Thymus (tissue), 11 donors: ENCODE measurements at regions not wholly inside any gene's neighbourhood (a gene's known extent, or its start where the extent isn't known, plus 50 kb on each side); places are given as distances from the start of the nearest gene placed in this dataset.

Experiments used
- DNase-seq, 9 donors: peaks; one replicate each; pipeline ENCODE4 v3.0.0-alpha.2; 2013; ENCODE audit warnings: low spot score in 9 of 9, low read depth in 6 of 9, missing footprints in 1 of 9
- H3K27ac ChIP-seq, 2 donors: one replicate each; pipeline ENCODE4 v1.5.1; 2013; ENCODE audit warnings: control low read depth in 1 of 2, low read depth in 1 of 2, low read length in 1 of 2, mild to moderate bottlenecking in 1 of 2, moderate library complexity in 1 of 2
- H3K27me3 ChIP-seq, 2 donors: one replicate each; pipeline ENCODE4 v1.5.1; 2013; ENCODE audit warnings: low read length in 1 of 2; ENCODE audit not compliant: control insufficient read depth in 2 of 2, insufficient read depth in 1 of 2
- H3K36me3 ChIP-seq, 2 donors: one replicate each; pipeline ENCODE4 v1.5.1; 2013; ENCODE audit warnings: low read length in 1 of 2, mild to moderate bottlenecking in 1 of 2, moderate library complexity in 1 of 2; ENCODE audit not compliant: control insufficient read depth in 2 of 2, insufficient read depth in 2 of 2
- H3K4me1 ChIP-seq, 2 donors: one replicate each; pipeline ENCODE4 v1.5.1; 2013; ENCODE audit warnings: low read length in 2 of 2; ENCODE audit not compliant: control insufficient read depth in 2 of 2, insufficient read depth in 2 of 2
- H3K4me3 ChIP-seq, 2 donors: one replicate each; pipeline ENCODE4 v1.5.1; 2013; ENCODE audit warnings: low read length in 2 of 2, control low read depth in 1 of 2, mild to moderate bottlenecking in 1 of 2
- H3K9me3 ChIP-seq, 2 donors: one replicate each; pipeline ENCODE4 v1.5.1; 2013; ENCODE audit warnings: low read length in 1 of 2, mild to moderate bottlenecking in 1 of 2; ENCODE audit not compliant: control insufficient read depth in 2 of 2, insufficient read depth in 1 of 2
- WGBS: extraction: QIAGEN DNeasy Blood & Tissue Kit; methylation state at CpG from one replicate; pipeline ENCODE4 v1.1.7; 2013; 5-methylcytosine and 5-hydroxymethylcytosine counted together
- donor health status: healthy.

DNA sequence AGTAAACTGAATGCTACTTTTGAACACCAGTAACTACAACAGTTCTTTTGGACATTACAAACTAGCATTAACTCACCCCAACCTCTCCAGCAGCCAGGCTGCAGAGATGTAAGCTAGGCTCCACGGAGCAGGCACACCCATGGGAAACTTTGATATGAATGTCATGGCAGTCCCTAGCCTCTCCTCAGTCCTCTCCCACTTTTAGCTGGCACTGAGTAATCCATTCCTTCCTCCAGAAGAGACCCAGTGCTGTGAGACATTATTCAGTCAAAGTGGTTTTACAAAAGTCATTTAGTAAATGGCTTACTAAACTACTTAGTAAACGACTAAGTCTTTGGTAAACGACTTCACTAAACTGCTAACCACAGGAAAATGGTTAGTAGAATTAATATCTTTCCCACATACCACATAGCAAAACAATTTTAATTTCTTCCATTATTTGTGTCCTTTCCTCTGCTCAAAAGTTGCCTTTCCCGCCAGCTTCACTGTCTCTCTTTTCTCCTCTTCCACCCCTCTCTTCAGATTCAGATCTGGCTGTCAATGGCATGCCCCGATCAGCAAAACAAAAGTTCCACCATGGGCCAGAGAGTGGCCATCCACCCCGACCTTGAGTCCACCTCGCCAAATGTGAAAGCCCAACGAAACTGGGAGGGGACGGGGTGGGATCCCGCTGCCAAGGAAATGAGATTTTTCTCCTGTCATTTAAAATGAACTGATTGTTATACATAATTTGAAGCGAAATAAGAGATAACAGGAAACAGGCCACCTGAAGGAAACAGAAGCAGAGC, 67.5 kb upstream of the TJP1 start:
- Histone ChIP-seq H3K4me3 (no peak overlapping the region), H3K27ac (no peak overlapping the region), H3K36me3 (no peaks in the 10 kb centered on the region), H3K27me3 (no peaks in the 10 kb centered on the region), H3K4me1 (no peaks in the 10 kb centered on the region), H3K9me3 (no peaks in the 10 kb centered on the region)
- no peak for DNase-seq
- 63% methylated on average over 11 of the region's 11 CpGs for whole genome bisulfite sequencing

DNA sequence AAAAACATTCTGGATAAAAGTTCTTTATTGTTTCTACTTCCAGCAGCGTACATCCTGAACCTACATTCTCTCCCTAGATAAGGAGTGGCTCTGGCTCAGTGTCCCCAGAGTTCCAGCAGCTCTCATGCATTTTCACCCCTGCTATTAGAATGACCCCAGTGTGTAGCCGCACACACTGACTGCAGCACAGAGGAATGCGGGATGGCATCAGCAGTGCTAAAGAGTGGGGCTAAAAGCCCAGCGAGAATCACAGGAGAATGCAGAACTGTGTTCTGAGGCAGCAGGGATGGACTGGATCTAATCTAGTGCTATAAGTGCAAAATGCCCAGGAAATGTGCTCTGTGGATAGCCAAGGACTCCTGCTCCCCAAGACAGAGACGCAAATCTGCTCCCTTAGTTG, 66.4 kb upstream of the TJP1 start:
- H3K27ac ChIP-seq = no peak overlapping the region
- no peaks in the 10 kb centered on the region for H3K36me3 ChIP-seq
- no peak for DNase-seq
- WGBS = 82% methylated on average over 5 of the region's 5 CpGs
- H3K4me3 ChIP-seq = no peak overlapping the region
- H3K27me3 ChIP-seq = no peaks in the 10 kb centered on the region
- no peaks in the 10 kb centered on the region for H3K9me3 ChIP-seq
- H3K4me1 ChIP-seq = no peaks in the 10 kb centered on the region

DNA sequence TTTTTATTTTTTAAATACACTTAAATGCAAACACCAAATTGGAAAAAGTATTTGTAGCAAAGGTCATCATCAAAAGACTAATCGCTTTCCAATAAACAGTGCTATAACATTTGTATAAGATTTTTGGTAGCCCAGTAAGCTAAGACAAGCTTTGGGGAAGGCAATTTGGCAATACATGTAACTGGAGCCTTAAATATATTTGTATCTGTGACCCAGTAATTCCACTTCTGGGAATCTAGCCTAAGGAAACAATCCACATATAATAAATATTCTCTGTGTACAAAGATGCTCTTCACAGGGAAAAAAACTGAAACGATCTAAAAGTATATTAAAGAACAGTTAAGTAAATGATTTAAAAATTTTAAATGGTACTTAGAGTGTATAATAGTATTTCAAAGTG, 65.5 kb upstream of the TJP1 start:
- DNase-seq = no peak
- Histone ChIP-seq H3K27ac (no peak overlapping the region), H3K36me3 (no peaks in the 10 kb centered on the region), H3K4me1 (no peaks in the 10 kb centered on the region), H3K27me3 (no peaks in the 10 kb centered on the region), H3K9me3 (no peaks in the 10 kb centered on the region), H3K4me3 (no peak overlapping the region)
- WGBS = 93% methylated on average over 2 of the region's 2 CpGs

DNA sequence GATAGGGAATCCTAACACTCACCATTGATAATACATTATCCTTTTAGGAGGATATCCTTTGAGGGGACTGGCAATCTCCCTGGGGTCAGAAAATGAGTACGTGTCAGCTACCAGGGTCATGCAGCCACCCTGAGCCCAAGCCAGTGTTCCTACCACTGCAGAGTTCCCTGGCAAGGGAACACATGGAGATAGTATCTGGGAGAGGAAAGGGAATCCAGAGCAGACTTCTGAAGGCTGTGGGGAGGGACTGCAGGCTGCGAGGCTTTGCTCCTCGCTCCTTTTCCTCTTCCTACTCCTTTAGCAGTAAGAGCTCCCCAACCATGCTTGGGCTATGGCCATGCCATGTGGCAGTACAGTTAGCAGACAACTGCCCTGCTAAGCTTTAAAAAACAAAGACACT, 62.9 kb upstream of the TJP1 start:
- Histone ChIP-seq H3K4me3 (no peak overlapping the region), H3K27me3 (no peaks in the 10 kb centered on the region), H3K27ac (no peak overlapping the region), H3K36me3 (no peaks in the 10 kb centered on the region), H3K4me1 (no peaks in the 10 kb centered on the region), H3K9me3 (no peaks in the 10 kb centered on the region)
- 73% methylated on average over 3 of the region's 3 CpGs for WGBS
- no peak for DNase-seq

DNA sequence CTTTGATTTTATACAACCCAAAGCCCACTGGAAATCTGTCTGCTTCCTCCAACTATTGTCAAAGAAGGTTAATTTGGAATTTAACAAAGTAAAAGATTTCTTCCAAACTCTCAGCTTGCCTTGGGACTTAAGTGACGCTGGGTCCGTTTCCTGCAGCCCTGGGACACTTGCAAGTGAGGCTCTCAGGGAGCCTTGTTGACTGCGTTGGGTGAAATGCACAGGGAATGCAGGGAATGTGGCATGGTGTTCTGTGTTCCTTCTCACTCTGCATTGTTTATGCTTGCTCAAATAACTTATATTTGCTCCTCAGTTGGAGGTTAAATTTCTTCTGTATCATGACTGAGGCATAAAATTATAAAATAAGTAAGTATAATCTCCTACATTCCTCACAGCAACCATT, 60.9 kb upstream of the TJP1 start:
- 72% methylated on average over 3 of the region's 3 CpGs for WGBS
- DNase-seq = no peak
- H3K4me1 ChIP-seq = no peaks in the 10 kb centered on the region
- no peak overlapping the region for H3K4me3 ChIP-seq
- no peaks in the 10 kb centered on the region for H3K27me3 ChIP-seq
- H3K27ac ChIP-seq = no peak overlapping the region
- no peaks in the 10 kb centered on the region for H3K9me3 ChIP-seq
- H3K36me3 ChIP-seq = no peaks in the 10 kb centered on the region

DNA sequence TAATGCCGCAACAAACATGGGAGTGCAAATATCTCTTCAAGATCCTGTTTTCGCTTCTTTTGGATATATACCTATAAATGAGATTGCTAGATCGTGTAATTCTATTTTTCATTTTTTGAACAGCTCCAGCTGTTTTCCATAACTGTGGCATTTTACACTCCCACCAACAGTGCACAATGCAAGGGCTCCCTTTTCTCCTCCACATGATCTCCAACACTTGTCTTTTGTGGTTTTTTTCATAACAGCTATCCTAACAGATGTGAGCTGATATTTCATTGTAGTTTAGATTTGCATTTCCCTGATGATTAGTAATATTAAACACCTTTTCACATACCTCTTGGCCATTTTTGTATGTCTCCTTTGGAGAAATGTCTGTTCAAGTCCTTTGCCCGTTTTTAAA, 58.6 kb upstream of the TJP1 start:
- WGBS = 92% methylated on average over 4 of the region's 4 CpGs
- no peak overlapping the region for H3K4me3 ChIP-seq
- no peak overlapping the region for H3K27ac ChIP-seq
- H3K27me3 ChIP-seq = no peaks in the 10 kb centered on the region
- no peak for DNase-seq
- no peaks in the 10 kb centered on the region for H3K36me3 ChIP-seq
- no peaks in the 10 kb centered on the region for H3K9me3 ChIP-seq
- no peaks in the 10 kb centered on the region for H3K4me1 ChIP-seq

DNA sequence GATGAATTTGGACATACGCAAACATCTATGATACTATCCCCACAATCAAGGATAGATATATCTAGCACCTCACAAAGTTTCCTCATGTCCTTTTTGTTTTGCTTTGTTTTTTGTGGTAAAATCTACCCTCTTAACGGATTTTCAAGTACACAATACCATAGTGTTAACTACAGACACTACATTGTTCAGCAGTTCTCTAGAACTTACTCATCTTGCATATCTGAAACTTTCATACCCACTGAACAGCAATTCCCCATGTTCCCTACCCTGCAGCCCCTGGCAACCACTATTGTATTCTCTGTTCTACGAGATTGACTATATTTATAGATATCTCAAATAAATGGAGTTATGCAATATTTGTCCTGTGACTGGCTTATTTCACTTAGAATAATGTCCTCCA, 58.1 kb upstream of the TJP1 start:
- Histone ChIP-seq H3K27ac (no peak overlapping the region), H3K4me3 (no peak overlapping the region), H3K9me3 (no peaks in the 10 kb centered on the region), H3K4me1 (no peaks in the 10 kb centered on the region), H3K27me3 (no peaks in the 10 kb centered on the region), H3K36me3 (no peaks in the 10 kb centered on the region)
- 88% methylated on average over 3 of the region's 3 CpGs for WGBS
- no peak for DNase-seq

DNA sequence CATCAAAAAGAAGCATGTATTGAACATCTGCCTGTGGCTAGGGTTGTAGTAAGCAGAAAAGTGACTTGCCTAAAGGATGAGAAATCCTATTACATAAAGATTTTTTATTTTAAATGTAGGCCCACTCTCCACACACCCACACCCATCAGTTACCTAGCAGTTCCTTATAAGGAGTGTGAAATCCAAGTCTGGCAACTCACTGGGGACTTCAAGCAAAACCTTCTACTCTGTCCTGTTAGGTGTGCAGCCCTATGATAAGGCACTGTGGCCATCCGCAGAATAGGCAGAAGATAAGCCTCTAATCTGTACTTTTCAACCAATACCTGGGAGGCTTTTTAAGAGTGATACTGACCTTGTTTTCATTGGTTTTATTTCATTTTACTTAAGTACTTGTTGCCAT, 52.7 kb upstream of the TJP1 start:
- Histone ChIP-seq H3K27ac (no peak overlapping the region), H3K9me3 (no peaks in the 10 kb centered on the region), H3K36me3 (no peaks in the 10 kb centered on the region), H3K4me1 (no peaks in the 10 kb centered on the region), H3K4me3 (no peak overlapping the region), H3K27me3 (peaks cover 0 to 6% of the 10 kb centered on the region in 2 donors)
- DNase-seq = no peak
- 100% methylated on average over 1 of the region's 1 CpG for WGBS

DNA sequence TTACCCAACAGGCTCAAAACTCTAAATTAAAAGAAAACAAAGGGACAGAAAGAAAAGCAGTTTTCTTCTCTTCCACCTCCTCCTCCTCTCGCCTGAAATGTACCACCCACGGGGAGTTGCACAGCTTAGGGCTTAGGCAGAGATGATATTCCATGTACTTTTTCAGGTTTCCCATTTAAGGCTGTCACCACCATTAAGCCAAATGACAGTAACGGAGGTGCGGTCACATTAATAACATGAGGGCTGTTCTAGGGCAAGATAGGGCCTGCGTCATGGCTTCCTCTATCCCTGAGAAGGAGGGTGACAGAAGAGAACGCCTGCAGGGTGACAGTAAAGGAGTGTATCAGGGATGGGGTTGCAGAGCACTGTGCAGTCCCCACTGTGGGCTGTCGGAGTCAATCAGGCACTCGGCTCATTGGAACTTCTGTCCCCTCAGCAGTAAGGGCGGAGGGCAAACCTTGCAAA, 51.7 kb upstream of the TJP1 start:
- no peak for DNase-seq
- H3K9me3 ChIP-seq = no peaks in the 10 kb centered on the region
- WGBS = 93% methylated on average over 9 of the region's 9 CpGs
- H3K4me3 ChIP-seq = no peak overlapping the region
- no peaks in the 10 kb centered on the region for H3K4me1 ChIP-seq
- H3K27ac ChIP-seq = no peak overlapping the region
- H3K27me3 ChIP-seq = peaks cover 0 to 6% of the 10 kb centered on the region in 2 donors
- H3K36me3 ChIP-seq = no peaks in the 10 kb centered on the region
